HL-60 (cell line): ENCODE measurements at regions not wholly inside any gene's neighbourhood (a gene's known extent, or its start where the extent isn't known, plus 50 kb on each side); places are given as distances from the start of the nearest gene placed in this dataset.

Experiments used
- DNase-seq, 2 experiments: peaks; one replicate each; pipeline ENCODE4 v3.0.0-alpha.2; 2010 to 2020; ENCODE audit warnings: low read depth in 1 of 2, low spot score in 1 of 2
- H3K27ac ChIP-seq: fragments of 250-450 bp; sonication (Bioruptor Pico); replicated peaks from 2 replicates; pipeline ENCODE4 v1.5.1; 2020; ENCODE audit warnings: mild to moderate bottlenecking, moderate library complexity
- H3K27me3 ChIP-seq: fragments of 250-450 bp; sonication (Bioruptor Pico); 2 replicates; pipeline ENCODE4 v1.5.1; 2021; ENCODE audit warnings: mild to moderate bottlenecking, moderate library complexity; ENCODE audit not compliant: insufficient read depth, poor library complexity, severe bottlenecking
- H3K4me3 ChIP-seq: replicated peaks from 2 replicates; pipeline ENCODE4 v1.5.1; 2011; ENCODE audit warnings: mild to moderate bottlenecking, control low read depth, low read length; ENCODE audit not compliant: insufficient read depth
- GABPA ChIP-seq: IDR thresholded peaks from 2 replicates; pipeline ENCODE4 v1.6.1; 2012; ENCODE audit warnings: low read depth
- POLR2AphosphoS5 ChIP-seq: IDR thresholded peaks from 2 replicates; pipeline ENCODE4 v1.6.1; 2012; ENCODE audit warnings: low read depth
- REST ChIP-seq: IDR thresholded peaks from 2 replicates; pipeline ENCODE4 v1.6.1; 2012; ENCODE audit warnings: low read depth; ENCODE audit not compliant: insufficient replicate concordance
- SPI1 ChIP-seq: IDR thresholded peaks from 2 replicates; pipeline ENCODE4 v1.6.1; 2012; ENCODE audit warnings: low read depth, mild to moderate bottlenecking, borderline replicate concordance
- TF ChIP-seq, protein P1 (sequence below): IDR thresholded peaks from one replicate; pipeline ENCODE4 v1.5.1; 2011; ENCODE audit warnings: low read length, control low read depth, inconsistent platforms; ENCODE audit not compliant: insufficient read depth

DNA sequence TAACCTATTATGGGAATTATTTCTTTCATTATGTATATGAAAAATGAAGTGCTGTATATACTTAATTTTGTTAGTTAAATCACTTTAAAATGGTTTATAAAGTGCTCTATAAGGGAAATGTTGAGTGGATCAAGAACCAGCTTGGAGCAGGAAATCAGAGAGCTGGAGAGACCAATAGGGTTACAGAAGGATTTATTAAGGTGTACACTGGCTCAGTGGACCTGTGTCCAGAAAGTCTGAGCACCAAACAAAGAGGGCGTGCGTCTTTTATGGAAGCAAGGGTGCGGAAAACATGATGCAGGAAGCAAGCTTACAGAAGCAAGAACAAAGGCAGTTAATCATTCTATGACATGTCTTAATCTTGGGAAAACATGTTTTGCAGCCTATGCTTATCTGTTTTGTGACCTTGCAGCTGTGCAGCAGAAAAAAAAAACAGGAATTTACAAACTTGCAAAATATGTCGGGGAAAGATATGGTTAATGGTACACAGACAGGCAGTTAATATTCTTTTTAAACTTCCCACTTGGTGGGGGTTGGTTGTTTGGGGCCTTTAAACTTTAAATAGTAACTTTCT is 65.2 kb upstream of the SLC35G4 start:
- DNase-seq, result no peak
- Histone ChIP-seq H3K4me3 (no peak overlapping the region), H3K27me3 (no peaks in the 10 kb centered on the region), H3K27ac (no peak overlapping the region)
- TF ChIP-seq POLR2AphosphoS5, result no peak

DNA sequence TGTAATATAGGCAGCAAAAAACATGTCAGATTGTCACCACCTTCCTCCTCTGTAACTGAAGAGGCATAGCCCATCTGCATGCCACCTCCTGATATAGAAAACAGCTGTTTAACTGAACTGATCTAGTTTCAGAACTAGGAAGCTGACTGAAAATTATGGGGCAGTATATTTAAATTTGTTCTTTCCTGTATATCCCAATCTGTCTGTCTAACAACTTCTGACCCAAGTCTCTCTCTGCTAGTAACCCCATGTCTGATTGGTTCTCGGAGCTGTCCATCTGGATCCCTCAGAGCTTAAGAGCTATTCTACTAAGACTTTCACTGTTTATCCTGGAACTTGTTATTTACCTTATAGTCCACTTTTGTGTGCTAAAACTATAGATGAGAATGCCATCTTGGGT is 68.2 kb upstream of the SLC35G4 start:
- TF ChIP-seq POLR2AphosphoS5 (no peak), SPI1 (no peak), REST (no peak), GABPA (no peak)
- TF ChIP-seq, protein P1, sequence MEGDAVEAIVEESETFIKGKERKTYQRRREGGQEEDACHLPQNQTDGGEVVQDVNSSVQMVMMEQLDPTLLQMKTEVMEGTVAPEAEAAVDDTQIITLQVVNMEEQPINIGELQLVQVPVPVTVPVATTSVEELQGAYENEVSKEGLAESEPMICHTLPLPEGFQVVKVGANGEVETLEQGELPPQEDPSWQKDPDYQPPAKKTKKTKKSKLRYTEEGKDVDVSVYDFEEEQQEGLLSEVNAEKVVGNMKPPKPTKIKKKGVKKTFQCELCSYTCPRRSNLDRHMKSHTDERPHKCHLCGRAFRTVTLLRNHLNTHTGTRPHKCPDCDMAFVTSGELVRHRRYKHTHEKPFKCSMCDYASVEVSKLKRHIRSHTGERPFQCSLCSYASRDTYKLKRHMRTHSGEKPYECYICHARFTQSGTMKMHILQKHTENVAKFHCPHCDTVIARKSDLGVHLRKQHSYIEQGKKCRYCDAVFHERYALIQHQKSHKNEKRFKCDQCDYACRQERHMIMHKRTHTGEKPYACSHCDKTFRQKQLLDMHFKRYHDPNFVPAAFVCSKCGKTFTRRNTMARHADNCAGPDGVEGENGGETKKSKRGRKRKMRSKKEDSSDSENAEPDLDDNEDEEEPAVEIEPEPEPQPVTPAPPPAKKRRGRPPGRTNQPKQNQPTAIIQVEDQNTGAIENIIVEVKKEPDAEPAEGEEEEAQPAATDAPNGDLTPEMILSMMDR, result no peak
- Histone ChIP-seq H3K27ac (no peak overlapping the region), H3K4me3 (no peak overlapping the region), H3K27me3 (no peaks in the 10 kb centered on the region)
- DNase-seq, result no peak

DNA sequence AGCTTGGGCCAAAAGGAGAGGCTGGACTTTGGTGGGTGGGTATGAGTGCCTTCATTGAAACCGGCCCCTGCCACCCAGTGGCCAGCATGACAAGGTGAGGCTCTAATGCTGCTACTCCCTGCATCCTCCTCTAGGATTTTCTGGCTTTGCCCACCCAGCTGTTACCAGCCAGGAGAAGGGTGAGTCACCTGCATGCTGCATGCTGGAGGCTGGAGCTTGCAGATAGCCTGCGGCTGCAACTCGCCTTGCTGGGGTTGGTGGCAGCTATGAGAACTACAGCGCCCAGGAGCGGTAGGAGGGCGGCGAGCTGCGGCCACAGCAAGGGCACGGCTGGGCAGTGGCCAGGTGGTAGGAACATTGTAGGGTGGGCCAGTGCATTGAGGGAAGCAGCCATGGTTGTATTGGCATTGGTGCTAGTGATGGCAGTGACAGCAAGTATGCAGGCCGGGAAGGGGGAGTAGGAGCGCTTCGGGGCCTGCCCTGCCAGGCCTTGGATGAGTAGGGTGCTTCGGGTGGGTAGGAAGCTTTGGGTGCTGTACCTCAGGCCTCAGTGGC is 75.4 kb upstream of the SLC35G4 start:
- DNase-seq, result no peak
- TF ChIP-seq REST (no peak), GABPA (no peak), SPI1 (no peak)
- TF ChIP-seq, protein P1, result no peak
- no peaks in the 10 kb centered on the region for H3K27me3 ChIP-seq

DNA sequence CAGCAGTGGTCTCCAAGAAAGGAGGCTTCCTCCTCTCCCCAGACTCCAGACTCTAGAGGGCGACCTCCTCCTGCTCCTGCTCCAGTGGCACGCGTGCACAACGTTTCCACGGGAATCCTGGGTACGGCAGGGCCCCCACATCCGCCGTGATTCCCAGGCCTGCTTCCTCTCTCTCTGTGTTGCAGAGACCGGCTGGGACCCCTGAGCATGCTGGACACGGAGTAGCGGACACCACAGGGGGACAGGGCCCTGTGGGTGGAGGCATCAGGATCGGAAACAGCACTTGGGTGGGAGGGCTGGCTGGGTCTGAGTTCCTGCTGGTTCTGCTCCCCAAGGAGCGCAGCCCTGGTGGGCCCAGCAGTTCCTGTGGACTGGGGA is 75.9 kb upstream of the SLC35G4 start:
- DNase-seq, result no peak
- no peaks in the 10 kb centered on the region for H3K27me3 ChIP-seq
- TF ChIP-seq POLR2AphosphoS5, result no peak
- no peak for TF ChIP-seq REST
- TF ChIP-seq SPI1, result no peak
- TF ChIP-seq, protein P1, result no peak
- TF ChIP-seq GABPA, result no peak

More for the DNA sequence above, 75.4 kb upstream of the SLC35G4 start:
- Histone ChIP-seq H3K27ac (no peak overlapping the region), H3K4me3 (no peak overlapping the region)

More for the DNA sequence above, 75.9 kb upstream of the SLC35G4 start:
- H3K4me3 ChIP-seq, result no peak overlapping the region
- no peak overlapping the region for H3K27ac ChIP-seq
